HG03575 (cell line): ENCODE measurements at regions not wholly inside any gene's neighbourhood (a gene's known extent, or its start where the extent isn't known, plus 50 kb on each side); places are given as distances from the start of the nearest gene placed in this dataset.
"Not testable (repeated sequence)": the region's sequence is repeated elsewhere in the genome, so short reads cannot be mapped to it uniquely, and the experiment has no call there.

Source experiments
- ATAC-seq: cut with Tn5 transposase; IDR thresholded peaks from one replicate; pipeline ENCODE4 v1.9.1; 2021; ENCODE audit not compliant: unreplicated experiment, insufficient number of reproducible peaks, low FRiP score; ENCODE audit errors: extremely low read depth

DNA sequence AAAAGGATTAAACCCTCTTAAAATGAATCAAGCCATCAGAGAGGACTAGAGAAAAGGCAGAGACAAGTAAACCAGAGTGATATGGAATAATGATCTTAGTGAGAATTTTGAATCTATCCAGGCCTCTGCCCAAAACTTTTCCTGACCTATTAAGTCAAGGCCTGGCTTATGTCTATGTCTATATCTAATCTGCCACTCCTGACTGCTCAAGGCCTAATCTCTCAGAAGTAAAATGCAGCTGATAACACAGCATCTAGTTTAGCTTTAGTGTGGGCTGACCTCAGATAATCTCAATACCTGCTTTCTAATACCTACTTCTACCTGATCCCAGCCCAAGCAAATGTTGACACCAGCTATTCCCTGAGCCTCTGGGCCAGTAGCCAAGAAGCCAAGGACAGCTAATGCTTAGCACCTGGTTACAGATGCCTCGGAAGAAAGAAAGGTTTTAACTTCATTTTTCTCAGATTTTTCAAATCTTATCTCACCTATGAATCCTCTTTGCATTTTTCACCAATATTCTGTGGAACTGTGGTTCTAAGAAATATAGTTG lies 1472.5 kb upstream of the SEL1L start:
- ATAC-seq, result no peak

DNA sequence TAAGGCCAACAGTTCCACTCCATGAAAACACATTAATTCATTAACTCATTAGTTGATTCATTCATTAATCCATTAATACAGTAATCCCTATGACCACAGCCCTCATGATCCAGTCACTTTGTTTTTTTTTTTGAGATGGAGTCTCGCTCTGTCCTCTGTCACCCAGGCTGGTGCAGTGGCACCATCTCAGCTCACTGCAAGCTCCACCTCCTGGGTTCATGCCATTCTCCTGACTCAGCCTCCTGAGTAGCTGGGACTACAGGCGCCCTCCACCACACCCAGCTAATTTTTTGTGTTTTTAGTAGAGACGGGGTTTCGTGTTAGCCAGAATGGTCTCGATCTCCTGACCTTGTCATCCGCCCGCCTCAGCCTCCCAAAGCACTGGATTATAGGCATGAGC lies 1473.4 kb upstream of the SEL1L start:
- ATAC-seq, result not testable (repeated sequence)

DNA sequence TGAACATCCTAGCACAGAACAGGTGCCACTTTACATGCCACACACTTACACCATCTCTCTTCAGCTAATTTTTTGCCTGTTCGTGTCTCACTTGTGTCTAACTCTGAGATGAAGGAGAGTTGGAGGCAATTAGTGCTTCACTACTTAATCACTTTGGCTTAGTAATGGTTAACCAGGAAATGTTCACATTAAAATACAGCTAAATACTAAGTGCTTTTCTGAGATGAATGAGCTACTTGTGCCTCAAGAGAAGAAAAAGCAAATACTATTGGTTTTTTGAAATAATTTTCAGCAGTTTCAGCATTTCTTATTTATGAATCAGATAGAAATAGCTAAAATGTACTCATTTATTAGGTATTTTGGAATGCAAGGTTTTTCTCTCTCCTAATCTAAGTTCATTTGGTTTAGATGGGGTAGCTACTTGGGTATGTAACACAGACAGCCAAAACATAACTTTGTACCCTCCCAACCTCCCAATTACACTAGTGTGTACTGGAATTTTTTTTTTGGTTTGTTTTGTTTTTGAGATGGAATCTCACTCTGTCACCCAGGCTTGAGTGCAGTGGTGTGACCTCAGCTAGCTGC lies 1474.1 kb upstream of the SEL1L start:
- no peak for ATAC-seq

DNA sequence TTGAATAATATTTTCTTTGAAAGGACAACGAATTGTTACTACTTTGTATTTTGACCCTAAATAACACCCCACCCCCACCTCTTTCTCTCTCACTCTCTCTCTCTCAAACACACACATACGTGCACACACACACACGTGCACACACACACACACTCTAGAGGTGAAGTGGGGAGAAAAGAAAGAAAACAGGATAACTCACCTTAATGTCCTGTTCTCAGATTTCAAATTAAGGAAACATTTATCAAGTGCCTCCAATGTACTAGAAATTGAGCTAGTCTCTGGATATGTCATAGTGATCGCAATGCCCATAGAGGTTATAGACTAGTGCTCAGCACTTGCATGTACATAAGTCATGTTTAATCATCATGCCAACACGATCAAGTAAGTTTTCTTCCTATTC lies 1483.6 kb upstream of the SEL1L start:
- no peak for ATAC-seq

DNA sequence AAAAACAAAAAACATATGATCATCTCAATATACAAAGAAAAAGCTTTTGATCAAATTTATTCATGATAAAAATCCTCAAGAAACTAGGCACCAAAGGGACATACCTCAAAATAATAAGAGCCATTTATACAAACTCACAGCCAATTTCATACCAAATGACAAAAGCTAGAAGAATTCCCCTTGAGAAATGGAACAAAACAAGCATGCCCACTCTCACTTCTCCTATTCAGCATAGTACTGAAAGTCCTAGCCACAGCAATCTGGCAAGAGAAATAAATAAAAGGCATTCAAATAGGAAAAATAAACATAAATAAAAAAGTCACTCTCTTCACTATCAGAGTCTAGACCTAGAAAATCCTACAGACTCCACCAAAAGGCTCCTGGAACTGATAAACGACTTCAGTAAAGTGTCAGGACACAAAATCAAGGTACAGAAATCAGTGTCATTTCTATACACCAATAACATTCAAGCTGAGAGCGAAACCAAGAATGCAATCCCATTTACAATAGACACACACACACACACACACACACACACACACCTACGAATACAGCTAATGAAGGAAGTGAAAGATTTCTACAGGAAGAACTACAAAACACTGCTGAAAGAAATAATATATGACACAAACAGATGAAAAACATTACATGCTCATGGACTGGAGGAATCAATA lies 1486.2 kb upstream of the SEL1L start:
- no peak for ATAC-seq

DNA sequence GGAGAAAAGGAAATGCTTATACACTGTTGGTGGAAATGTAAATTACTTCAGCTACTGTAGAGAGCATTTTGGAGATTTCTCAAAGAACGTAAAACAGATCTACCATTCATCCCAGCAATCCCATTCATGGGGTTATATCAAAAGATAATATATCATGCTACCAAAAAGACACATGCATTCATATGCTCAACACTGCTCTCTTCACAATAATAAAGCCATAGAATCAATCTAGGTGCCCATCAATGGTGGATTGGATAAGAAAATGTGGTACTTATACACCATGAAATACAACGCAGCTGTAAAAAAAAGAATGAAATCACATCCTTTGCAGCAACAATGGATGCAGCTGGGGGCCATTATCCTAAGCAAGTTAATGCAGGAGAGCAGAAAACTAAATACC lies 1487.7 kb upstream of the SEL1L start:
- no peak for ATAC-seq

DNA sequence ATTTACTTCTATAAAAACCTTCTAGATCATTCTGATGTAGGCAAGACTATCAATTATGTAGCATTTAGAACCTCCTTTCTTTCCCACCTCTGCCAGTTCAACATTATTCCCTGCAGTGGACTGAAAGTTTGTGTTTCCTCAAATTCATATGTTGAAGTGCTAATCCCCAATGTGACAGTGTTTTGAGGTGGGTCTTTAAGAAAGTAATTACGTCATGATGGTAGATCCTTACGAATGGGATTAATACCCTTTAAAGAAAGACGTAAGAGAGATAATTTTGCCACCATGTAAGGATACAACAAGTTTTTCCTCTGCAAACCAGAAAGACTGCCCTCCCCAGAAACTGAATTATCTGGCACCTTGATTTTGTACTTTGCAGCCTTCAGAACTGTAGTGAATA lies 1489.7 kb upstream of the SEL1L start:
- no peak for ATAC-seq

DNA sequence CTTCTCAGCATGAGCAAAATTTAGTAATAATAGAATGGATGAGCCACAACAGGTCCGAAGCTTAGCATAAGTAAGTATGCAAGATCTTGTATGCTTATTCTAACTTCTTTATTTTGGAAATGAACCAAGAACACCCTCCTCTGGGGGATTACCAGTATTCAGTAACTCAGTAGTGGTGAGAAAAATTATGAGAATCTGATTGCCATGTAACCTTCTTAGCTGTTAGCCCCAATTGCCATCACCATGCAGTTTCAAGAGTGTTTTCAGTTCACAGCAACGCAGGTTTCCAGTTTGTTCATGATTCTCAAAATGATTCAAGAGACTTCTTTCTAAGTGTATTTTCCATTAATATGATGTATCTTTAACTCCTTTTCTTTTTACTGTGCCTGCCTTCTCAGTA lies 1507.6 kb upstream of the SEL1L start:
- no peak for ATAC-seq

DNA sequence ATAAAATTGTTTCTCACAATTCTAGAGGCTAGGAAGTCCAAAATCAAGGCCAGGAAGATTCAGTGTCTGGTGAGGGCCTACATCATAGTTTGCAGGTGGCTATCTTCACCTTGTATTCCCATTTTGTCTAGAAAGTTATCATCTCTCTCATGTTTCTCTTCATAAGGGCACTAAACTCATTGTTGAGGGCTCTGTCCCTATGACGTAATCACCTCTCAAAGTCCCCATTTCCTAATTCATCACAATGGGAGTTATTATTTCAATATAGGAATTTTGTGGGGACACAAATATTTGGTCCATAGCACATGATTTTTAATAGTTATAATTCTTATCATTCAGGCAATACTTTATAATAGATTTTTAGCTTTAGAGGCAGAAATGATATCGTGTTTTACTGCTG lies 1509.2 kb upstream of the SEL1L start:
- no peak for ATAC-seq

DNA sequence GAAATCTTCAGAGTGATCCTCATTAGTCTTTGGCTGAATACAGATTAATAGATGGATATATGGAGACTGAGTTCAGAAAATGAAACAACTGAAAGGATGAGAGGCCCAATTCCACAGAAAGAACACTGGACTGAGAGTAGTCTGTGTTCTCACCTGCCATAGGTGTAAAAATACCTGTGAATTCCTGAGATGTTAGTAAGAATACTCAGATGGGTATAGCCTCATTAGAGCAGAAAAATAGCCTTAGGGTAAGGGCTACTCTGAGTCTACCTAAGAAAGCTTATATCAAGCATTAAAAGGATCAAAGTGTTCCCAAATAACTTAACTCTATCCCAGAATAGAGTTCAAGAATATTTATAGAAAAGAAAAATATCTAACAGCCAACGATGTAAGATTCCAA lies 1510.3 kb upstream of the SEL1L start:
- no peak for ATAC-seq

DNA sequence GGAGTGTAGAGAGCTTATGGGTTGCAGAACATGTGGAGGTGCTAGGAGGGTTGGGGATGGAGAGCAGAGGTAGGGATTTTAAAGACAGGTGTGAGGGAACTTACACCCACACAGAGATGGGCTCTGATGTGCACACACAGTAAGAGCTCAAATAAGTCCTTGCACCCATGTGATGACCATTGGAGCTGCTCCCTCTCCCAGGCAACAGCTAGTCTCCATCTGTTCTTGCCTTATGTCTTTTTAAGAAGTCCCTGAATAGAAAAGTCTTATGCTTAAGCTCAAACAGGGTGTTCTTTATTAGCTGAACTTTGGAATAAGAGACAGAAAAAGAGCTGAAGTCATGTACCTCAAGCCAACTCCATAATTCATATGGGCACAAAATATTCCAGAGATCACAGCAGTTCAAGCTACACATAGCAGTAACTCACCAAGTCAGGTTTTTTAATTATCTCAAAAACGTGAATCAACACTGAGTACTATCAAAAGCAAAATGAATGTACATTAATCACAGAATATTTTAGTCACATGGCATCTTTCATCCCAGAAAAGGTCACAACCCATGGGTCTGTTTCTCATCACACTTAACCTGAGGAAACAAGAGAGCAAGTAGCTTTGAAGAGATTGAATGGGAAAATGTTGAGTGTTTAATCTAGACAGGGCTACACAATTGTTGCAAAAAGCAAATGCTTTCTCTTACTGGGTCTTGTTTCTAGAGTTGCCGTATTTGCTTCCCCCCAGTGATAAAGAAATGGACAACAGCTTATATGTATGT lies 1513.6 kb upstream of the SEL1L start:
- no peak for ATAC-seq

DNA sequence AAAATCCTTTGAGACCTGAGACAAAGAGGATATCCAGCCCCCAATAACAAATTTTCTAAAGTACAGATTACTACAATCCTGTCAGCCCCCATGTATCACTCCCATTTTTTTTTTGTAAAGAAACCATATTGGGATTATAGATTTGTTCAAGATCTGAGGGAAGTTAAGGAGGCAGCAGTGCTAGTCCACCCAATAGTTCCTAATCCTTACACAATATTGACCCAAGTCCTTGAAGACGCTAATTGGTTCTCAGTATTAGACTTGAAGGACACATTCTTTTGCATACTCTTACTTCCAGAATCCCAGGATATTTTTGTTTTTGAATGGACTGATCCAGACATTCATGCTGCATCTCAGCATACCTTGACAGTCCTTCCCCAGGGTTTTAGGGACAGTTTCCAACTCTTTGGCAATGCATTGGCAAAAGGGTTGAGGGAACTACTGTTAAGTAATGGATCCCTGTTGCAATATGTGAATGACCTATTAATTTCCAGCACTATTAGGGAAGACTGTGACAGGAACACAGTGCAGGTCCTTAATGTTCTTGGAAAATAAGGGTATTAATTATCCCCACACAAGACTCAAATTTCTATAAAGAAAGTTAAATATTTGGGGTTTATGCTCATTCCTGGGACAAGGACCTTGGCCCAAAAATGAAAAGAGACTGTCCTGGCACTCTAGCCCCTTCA lies 1519.5 kb upstream of the SEL1L start:
- no peak for ATAC-seq

DNA sequence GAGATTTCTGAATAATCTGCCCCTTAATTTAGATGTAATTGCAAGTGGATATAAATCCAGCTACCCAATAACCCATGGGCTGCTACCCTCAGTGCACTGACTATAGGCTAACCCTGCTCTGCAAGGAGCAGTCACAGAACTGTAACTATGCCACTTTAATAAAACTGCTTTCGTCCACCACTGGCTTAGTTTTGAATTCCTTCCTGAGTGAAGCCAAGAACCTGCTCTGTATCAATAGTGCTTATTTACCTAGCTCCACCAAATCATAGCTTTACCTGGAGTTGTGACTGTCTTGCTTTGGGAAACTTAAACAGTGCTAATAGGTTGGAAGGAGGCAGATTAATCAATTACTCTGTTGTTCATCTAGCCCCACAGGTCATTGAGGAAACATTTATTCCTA lies 1524.4 kb upstream of the SEL1L start:
- ATAC-seq, result no peak

DNA sequence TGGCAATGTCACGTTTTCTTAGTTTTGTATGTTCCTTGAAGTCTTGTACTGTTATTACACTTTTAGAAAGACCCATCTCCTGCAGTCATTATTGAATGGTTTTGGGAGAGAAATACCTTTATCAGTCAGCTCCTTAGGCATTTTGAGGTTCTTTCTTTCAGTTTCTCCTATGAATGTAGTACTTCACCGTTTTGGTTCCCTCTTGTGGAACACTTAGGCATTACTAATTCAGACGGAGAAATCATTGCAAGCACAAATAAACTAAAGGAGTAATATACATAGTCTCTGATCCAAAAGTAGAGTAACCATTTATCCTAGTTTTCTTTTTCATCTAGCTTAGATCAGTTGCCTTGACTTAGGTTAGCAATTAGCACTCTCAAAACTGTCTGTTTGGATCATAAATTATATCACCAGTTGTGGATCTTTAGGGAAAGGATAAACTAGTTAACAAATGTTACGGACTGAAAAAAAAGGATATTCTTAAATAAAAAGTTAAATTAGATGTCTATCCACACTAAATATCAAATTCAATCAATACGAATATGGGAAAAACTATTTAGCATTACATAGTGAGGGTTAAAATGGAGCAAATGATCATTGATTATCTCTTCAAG lies 1538.3 kb upstream of the SEL1L start:
- peak; percentile 78 for ATAC-seq

DNA sequence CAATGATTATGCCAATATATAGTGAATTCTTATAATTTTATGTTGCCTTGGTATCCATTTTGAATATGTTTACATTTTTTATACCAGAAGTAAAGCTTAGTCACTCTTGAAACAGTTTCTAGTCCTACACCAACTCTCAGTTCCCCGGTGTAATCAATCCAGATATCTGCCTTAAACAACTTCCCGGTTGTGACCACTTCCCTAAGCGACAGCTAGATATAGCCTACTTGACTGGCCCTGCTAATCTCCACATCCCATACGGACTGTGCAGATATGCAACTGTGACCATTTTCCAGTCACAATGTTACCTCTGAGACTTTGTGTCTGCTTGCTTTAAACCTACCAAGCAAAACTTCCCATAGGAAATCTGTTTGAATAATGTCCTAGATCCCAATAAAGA lies 1551.5 kb upstream of the SEL1L start:
- no peak for ATAC-seq

DNA sequence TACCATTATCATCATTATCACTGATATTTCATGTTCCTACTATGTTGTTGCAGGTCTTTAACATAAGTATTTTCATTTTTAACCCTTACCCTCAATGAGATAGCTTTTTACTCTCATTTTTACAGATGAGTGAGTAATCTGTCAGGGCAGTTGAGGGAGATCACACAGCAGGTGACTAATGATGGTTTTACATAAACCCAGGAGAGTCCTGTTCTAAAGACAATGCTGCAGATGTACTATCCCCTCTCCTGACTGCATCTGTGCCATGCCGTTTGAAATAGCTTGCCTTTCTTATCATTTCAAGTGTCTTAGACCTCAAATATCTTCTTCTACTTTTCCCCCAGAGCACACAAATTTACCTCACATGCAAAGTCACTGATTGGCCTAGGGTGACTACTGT lies 1552.1 kb upstream of the SEL1L start:
- ATAC-seq, result no peak

DNA sequence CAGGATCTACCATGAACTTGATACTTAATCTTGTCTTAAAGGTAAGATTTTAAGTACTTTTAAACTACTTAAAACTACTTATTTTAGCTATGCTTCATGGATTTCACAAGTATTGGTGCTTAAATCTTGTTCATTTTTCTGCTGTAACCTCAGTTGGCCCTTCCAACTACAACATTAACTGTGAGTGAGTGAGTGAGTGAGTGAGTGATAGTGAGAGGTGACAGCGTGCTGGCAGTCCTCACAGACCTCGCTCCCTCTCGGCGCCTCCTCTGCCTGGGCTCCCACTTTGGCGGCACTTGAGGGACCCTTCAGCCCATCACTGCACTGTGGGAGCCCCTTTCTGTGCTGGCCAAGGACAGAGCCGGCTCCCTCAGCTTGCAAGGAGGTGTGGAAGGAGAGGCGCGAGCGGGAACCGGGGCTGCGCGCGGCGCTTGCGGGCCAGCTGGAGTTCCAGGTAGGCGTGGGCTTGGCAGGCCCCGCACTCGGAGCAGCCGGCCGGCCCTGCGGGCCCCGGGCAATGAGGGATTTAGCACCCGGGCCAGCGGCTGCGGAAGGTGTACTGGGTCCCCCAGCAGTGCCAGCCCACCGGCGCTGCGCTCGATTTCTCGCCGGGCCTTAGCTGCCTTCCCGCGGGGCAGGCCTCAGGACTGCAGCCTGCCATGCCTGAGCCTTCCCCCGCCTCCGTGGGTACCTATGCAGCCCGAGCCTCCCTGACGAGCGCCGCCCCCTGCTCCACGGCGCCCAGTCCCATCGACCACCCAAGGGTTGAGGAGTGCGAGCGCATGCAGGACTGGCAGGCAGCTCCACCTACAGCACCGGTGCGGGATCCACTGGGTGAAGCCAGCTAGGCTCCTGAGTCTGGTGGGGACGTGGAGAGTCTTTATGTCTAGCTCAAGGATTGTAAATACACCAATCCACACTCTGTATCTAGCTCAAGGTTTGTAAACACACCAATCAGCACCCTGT lies 1558.6 kb upstream of the SEL1L start:
- ATAC-seq, result not testable (repeated sequence)

DNA sequence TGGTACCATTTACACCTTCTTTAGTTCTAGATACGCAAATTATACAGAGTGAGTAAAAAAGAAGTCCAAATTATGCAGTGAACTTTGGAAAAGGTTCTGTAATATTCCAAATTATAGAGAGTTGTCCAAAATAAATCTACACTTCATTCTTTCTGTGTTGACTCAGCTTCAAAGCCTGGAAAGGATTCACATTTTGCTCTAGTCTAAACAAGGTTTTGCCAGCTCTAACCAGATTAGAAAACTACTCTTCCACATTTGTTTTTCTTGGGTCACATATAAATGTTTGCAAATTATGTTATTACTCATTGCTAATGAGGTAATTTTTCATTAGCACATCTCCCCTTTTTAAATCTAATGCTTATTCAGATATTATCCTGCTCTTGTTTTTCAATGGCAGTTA lies 1562.4 kb upstream of the SEL1L start:
- no peak for ATAC-seq
